GM12872 (cell line): ENCODE measurements at regions not wholly inside any gene's neighbourhood (a gene's known extent, or its start where the extent isn't known, plus 50 kb on each side); places are given as distances from the start of the nearest gene placed in this dataset.

Source experiments
- TF ChIP-seq, protein P1 (sequence below): IDR thresholded peaks from 3 replicates; pipeline ENCODE4 v1.5.1; 2011; ENCODE audit warnings: low read depth, mild to moderate bottlenecking, low read length, moderate library complexity; ENCODE audit not compliant: insufficient read depth

DNA sequence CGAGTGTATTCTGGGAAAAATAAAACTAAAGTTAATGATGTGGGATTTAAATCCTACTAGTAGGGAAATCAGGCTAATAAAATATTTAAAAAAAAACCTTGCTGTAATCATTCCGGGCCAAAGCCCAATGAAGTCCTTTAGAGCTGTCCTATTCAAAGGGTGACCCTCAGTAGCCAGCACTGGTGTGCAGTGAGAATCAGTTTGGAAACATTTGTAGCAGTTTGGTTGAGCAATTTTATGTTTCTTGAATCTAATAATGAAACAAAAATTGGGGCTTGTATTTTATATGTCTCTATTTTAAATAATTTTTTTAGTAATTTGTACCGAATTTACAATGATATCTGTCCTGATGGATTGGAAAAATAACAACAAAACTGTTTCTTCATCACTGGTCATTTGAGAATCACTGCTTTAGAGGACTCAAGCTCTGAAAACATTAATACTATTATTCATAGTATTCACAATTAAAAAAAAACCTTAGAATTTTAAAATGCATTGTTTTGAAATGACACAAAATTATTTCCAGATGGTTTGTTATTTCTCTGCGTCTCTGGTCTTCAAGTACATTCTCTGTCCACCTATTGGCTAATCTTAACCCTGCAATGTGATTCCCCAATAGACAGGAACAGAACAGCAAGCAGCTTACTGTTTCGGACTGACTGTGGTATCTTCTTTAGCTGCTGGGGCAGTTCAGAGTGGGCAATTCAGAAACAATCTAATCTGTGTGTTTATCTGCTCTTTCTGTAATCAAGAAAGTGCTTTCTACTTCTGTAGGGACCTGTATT, 71.2 kb downstream of the OTOL1 start:
- TF ChIP-seq, protein P1, sequence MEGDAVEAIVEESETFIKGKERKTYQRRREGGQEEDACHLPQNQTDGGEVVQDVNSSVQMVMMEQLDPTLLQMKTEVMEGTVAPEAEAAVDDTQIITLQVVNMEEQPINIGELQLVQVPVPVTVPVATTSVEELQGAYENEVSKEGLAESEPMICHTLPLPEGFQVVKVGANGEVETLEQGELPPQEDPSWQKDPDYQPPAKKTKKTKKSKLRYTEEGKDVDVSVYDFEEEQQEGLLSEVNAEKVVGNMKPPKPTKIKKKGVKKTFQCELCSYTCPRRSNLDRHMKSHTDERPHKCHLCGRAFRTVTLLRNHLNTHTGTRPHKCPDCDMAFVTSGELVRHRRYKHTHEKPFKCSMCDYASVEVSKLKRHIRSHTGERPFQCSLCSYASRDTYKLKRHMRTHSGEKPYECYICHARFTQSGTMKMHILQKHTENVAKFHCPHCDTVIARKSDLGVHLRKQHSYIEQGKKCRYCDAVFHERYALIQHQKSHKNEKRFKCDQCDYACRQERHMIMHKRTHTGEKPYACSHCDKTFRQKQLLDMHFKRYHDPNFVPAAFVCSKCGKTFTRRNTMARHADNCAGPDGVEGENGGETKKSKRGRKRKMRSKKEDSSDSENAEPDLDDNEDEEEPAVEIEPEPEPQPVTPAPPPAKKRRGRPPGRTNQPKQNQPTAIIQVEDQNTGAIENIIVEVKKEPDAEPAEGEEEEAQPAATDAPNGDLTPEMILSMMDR: no peak

DNA sequence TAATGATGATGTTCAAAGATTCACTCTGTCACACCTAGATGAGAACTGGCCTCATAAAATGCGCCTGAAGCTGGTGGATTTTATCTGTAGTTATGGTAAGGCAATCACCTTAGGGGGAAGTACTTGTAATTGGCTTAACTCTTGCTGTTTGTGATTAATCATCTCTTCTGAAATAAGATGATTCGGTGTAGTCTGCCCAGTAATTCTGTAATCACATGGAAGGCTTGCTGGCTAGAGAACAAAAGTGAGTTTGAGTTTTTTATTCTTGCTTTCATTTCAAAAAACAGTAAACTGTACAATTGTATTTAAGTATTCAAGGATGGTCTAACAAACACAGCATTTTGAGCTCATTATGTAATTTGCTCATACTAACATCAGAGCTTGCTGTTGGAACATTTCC, 72.1 kb downstream of the OTOL1 start:
- TF ChIP-seq, protein P1: no peak

DNA sequence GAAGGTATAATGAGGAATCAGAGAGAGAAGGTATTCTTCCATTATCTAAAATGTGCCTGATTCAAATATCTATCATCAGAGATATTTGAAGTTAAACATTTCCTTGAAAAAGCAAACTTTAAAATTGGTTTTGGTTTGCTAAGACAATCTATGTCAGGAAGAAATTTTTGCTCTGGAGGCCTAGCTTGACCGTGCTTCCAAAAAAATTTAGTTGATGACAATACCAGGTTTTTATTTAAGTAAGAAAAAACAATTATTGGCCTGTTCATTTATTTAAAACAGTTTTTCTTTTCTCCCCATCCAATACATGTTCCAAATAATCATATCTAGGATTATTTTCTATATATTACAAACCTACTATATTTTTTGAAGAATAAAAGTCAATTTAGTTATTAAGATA, 75.3 kb downstream of the OTOL1 start:
- TF ChIP-seq, protein P1: no peak

DNA sequence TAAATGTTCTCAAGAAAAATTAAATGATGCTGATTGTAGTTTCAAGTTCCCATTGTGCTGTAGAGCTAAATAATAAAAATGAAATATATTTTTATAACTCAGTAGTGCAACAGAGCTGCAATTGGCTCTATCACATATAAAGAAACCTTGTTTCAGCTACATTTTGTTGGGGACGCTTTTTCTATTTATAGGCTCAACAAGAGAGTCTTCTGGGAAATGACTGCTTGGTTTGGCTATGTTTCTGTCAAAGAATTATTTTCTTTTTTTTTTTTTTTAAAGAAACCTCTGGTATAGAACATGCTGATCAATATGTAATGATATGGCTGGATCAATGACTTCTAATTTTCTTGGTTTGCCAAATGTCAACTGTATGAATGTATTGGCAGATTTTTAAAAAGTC, 76.5 kb downstream of the OTOL1 start:
- TF ChIP-seq, protein P1: no peak

DNA sequence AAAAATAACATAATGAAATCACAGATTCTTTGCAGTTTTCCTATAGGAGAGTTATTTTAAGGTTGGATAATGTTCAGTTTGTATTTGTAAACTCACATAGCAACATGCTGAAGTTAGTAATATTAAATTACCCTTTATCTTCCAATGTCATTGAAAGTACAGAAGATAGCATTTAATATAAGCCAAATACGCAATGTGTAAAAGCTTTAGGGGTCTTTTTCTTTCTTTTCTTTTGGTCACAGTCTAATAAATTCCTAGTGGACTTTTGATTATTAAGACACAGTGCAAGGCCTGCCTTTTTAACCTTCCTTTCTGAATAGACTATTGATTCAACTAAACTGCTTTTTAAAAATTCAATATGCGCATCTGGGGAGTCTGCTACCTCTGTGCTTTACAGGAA, 79.3 kb downstream of the OTOL1 start:
- TF ChIP-seq, protein P1: no peak

DNA sequence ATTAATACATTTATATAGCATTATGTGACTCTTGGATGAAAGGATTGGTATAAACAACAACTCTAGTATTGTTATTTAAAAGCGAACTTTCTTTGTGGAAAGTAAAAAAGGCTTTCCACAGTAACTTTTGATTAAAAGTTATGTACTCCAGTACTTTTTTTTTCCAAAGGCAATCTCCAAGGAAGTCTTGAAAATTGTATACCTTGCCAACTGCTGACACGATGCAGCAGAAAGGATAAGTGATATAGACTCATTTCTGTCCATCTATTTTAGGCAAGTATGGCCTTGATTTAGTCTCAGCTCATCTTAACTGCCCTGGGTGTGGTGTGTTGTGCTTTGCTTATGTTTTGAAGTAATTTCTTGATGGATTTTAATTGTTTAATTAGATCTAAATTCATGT, 79.7 kb downstream of the OTOL1 start:
- TF ChIP-seq, protein P1: no peak

DNA sequence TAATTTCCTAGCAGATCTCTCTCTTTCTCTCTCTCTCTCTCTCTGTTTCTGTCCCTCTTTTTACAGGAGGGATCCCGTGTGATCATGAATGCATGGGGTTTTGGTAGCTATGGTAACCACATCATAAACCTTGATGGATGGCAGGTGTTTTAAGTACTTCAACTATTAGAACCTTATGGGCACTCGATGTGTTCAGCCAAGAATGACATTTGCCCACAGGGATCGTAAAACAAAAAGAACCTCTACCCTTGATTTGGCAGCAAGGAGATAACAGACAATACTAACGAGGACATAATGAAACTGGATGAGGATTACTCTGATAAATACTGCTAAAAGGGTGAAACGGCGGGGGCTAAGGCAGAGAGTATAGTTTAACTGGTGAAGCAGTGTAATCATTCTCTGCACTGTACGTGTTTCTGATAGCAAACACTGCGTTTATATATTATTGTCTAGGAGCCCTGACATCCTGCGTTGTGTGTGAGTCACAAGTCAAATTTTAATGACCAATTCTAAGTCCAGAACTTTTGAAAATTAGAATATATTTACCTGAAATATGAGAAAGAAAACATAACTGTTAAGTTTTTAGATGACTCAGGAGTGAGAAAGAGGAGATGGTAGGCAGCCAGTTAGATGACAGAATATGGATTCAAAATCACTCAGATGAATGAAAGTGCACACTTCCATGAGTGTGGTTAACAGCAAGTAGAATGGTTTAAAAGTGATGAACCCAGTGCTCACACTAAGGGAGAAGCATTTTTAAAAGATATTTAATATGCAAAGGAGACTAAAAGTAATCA, 80.3 kb downstream of the OTOL1 start:
- TF ChIP-seq, protein P1: no peak
